CD4-positive, alpha-beta T cell treated with Interferon alpha-2 for 1 hour (primary cell): ENCODE measurements at regions not wholly inside any gene's neighbourhood (a gene's known extent, or its start where the extent isn't known, plus 50 kb on each side); places are given as distances from the start of the nearest gene placed in this dataset.
"Not testable (repeated sequence)": the region's sequence is repeated elsewhere in the genome, so short reads cannot be mapped to it uniquely, and the experiment has no call there.

Experiments
- DNase-seq, 2 donors: peaks; one replicate each; pipeline ENCODE4 v3.0.0-alpha.2; 2020 to 2022

GRCh38 chr3:184479426-184480126 is 82.0 kb upstream of the EPHB3 start:
- no peak for DNase-seq

GRCh38 chr3:184480831-184481230 is 80.8 kb upstream of the EPHB3 start:
- DNase-seq, result no peak

GRCh38 chr3:184481984-184482671 is 79.5 kb upstream of the EPHB3 start:
- DNase-seq, result no peak

- no peak for DNase-seq
These were observed 76.3 kb upstream of the EPHB3 start for GRCh38 chr3:184485241-184485640.

GRCh38 chr3:184485906-184486305 is 75.7 kb upstream of the EPHB3 start:
- DNase-seq, result no peak

DNA sequence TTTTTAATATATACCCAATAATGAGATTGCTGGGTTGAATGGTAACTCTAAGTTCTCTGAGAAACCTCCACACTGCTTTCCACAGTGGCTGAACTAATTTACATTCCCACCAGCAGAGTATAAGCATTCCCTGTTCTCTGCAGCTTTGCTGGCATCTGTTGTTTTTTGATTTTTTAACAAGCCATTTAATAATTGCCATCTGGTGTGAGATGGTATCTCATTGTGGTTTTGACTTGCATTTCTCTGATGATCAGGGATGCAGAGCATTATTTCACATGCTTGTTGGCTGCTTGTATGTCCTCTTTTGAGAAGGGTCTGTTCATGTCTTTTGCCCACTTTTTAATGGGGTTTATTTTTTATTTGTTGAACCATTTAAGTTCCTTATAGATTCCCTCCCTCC is 75.0 kb upstream of the EPHB3 start:
- no peak for DNase-seq

GRCh38 chr3:184488577-184488976 is 73.0 kb upstream of the EPHB3 start:
- DNase-seq, result no peak

DNA sequence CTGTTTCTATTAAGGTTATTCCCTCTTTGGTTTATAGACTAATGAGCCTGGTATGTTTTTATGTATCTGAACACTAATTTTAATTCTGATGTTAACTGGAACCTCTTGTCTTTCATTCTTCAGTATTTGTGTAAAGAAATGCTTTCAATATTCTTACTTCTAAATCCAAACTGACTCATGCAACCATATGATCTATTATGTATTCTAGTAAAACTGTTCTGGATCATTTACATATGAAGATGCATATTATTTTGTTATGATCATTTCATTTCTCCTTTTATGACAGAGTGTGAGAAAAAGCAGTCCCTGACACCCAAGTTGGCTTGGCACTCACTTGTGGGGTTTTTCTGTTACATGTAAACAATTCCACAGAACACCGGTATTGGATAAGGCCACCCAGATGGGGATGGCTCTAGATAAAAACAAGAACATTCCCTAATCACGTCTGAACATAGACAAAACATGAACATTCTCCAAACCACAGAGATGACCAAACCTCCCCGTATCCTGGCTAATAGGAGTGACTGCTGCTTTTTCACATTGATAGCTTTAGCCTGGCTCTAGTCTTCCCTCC is 72.2 kb upstream of the EPHB3 start:
- DNase-seq, result no peak

- no peak for DNase-seq
These were observed 70.5 kb upstream of the EPHB3 start for GRCh38 chr3:184491011-184491576.

- peak in 1 of 2 donors; percentile 20 for DNase-seq
These were observed 69.5 kb upstream of the EPHB3 start for GRCh38 chr3:184491867-184492615.

DNA sequence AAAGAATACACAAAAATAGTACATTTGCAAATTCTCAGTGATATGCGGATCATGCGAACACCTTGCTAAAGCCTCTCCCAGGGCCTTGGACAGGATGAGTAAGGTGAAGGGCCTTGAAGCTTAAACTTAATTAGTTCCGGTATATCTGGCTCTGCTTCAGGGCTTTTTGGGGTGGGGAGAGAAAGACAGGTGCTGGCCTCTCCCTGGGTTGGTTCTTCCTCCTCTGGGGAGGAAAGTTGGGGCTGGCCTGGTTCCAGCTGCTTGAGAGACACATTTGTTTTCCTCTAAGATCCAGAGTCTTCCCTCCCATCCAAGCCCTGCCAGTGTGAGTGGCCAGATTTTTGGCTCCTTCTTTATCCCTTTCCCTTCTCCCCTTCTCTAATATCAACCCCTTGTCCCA is 64.7 kb upstream of the EPHB3 start:
- DNase-seq, result no peak

DNA sequence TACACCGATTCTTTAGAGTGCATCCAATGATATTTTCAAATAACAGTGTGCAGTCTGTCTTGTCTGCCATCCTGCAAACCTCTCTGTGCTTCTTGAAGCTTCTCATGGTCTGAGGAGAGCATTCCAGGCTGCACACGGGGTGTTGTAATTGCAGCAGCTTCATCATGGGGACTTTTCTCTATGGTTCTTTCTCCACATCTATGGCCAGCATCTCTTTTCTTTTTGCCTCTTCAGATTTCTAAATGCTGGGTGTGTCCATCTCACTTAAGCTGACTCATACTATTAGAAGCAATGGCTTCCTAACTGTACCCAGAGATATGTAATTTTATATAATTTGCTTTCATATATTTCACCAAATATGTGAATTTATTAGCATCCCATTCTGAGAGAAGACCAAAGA is 63.8 kb upstream of the EPHB3 start:
- DNase-seq, result no peak

DNA sequence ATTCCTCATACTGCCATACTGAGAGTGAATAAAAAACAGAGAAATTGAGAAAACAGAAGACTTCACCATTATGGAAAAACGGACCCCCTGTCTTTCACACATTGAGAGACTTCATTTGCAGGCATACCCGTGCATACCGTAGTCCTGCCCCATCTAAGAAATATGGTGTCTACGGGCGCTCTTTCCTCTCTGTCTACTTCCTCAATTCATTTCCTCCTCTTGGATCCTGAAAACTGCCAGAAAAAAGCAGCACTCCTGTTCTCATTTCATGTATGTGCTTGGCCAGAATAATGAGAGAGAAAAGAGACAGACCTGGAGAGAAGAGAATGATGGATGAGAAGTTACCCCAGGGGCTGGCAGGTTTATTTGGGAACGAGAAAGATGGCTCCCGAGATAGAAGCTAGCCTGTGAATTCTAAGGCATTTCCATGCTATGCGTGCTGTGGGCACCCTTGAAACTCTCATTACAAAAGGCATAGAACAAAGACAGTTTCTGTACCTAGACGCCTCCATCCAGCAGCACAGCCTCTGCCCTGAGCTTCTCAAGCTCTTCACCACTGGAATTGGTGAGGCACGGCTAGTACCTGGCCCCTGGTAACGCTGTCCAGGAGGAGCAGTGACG is 62.5 kb upstream of the EPHB3 start:
- DNase-seq, result no peak

- no peak for DNase-seq
These were observed 61.2 kb upstream of the EPHB3 start for GRCh38 chr3:184500344-184500923.

- DNase-seq, result no peak
These were observed 59.4 kb upstream of the EPHB3 start for GRCh38 chr3:184502123-184502667.

GRCh38 chr3:184502841-184503240 is 58.7 kb upstream of the EPHB3 start:
- DNase-seq, result not testable (repeated sequence)

GRCh38 chr3:184503647-184504046 is 57.9 kb upstream of the EPHB3 start:
- DNase-seq, result no peak

GRCh38 chr3:184505076-184505878 is 56.3 kb upstream of the EPHB3 start:
- DNase-seq, result no peak

DNA sequence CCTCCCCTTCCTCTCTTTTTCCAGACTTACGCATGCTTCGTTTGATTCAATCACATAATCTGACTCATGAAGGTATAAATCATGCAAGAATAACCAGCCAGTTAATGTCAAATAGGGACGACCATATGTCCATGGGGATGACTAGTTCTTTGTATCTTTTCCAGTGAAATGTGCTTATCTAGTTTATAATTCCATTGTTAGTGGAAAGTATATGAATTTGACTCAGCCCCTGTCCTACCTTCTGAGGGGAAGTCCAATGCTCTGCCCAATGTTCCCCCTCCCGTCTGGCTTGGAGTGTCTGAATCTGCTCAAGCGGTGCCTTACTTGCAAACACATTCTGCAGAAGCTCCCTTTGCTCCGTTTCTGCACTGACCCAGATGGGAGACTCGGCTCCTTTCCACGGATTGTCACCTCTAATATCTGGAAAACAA is 55.0 kb upstream of the EPHB3 start:
- DNase-seq, result no peak

GRCh38 chr3:184508938-184509337 is 52.6 kb upstream of the EPHB3 start:
- no peak for DNase-seq

- no peak for DNase-seq
These were observed 49.8 kb upstream of the EPHB3 start for GRCh38 chr3:184511741-184512140.
